H9 (cell line): ENCODE measurements at regions not wholly inside any gene's neighbourhood (a gene's known extent, or its start where the extent isn't known, plus 50 kb on each side); places are given as distances from the start of the nearest gene placed in this dataset.

Experiments used
- DNase-seq: peaks from one replicate; pipeline ENCODE4 v3.0.0-alpha.2; 2017
- H2AFZ ChIP-seq: one replicate; pipeline ENCODE4 v1.6.1; 2013; ENCODE audit warnings: mild to moderate bottlenecking, low read length, control low read depth, moderate library complexity
- H2AK5ac ChIP-seq: 2 replicates; pipeline ENCODE4 v1.6.1; 2013; ENCODE audit warnings: low read length, control low read depth, mixed read lengths; ENCODE audit not compliant: insufficient read length
- H2BK120ac ChIP-seq: one replicate; pipeline ENCODE4 v1.6.1; 2013; ENCODE audit warnings: low read depth, mild to moderate bottlenecking, low read length, control low read depth, inconsistent platforms; ENCODE audit not compliant: poor library complexity, severe bottlenecking
- H2BK12ac ChIP-seq: 2 replicates; pipeline ENCODE4 v1.6.1; 2013; ENCODE audit warnings: low read length, control low read depth, mixed read lengths, low read depth; ENCODE audit not compliant: insufficient read length
- H2BK15ac ChIP-seq: 2 replicates; pipeline ENCODE4 v1.6.1; 2013; ENCODE audit warnings: low read depth, low read length, control low read depth
- H2BK20ac ChIP-seq: one replicate; pipeline ENCODE4 v1.6.1; 2013; ENCODE audit warnings: low read depth, mild to moderate bottlenecking, low read length, control low read depth, inconsistent platforms; ENCODE audit not compliant: poor library complexity, severe bottlenecking
- H2BK5ac ChIP-seq: 2 replicates; pipeline ENCODE4 v1.6.1; 2013; ENCODE audit warnings: low read length, control low read depth, mixed read lengths; ENCODE audit not compliant: insufficient read length
- H3K14ac ChIP-seq: 2 replicates; pipeline ENCODE4 v1.6.1; 2013; ENCODE audit warnings: low read length, control low read depth; ENCODE audit not compliant: insufficient read depth
- H3K18ac ChIP-seq: 2 replicates; pipeline ENCODE4 v1.6.1; 2013; ENCODE audit warnings: low read depth, mild to moderate bottlenecking, mixed read lengths, low read length, control low read depth; ENCODE audit not compliant: insufficient read length
- H3K23ac ChIP-seq: 2 replicates; pipeline ENCODE4 v1.6.1; 2013; ENCODE audit warnings: low read length, control low read depth, mixed read lengths, low read depth; ENCODE audit not compliant: insufficient read length
- H3K23me2 ChIP-seq: 2 replicates; pipeline ENCODE4 v1.6.1; 2013; ENCODE audit warnings: low read depth, mild to moderate bottlenecking, mixed read lengths, low read length, control low read depth; ENCODE audit not compliant: insufficient read length, poor library complexity, severe bottlenecking
- H3K27ac ChIP-seq: 2 replicates; pipeline ENCODE4 v1.5.1; 2013; ENCODE audit warnings: low read length, control low read depth, mixed read lengths, low read depth; ENCODE audit not compliant: insufficient read length
- H3K27me3 ChIP-seq: 2 replicates; pipeline ENCODE4 v1.6.1; 2013; ENCODE audit warnings: low read length, control low read depth, inconsistent platforms; ENCODE audit not compliant: insufficient read depth
- H3K4ac ChIP-seq: 2 replicates; pipeline ENCODE4 v1.6.1; 2013; ENCODE audit warnings: low read depth, mild to moderate bottlenecking, control low read depth, inconsistent platforms, low read length, moderate library complexity
- H3K4me1 ChIP-seq: 2 replicates; pipeline ENCODE4 v1.6.1; 2013; ENCODE audit warnings: low read length, control low read depth, inconsistent platforms; ENCODE audit not compliant: insufficient read depth
- H3K4me2 ChIP-seq: 2 replicates; pipeline ENCODE4 v1.6.1; 2013; ENCODE audit warnings: low read length, control low read depth, mixed read lengths; ENCODE audit not compliant: insufficient read length, insufficient read depth
- H3K56ac ChIP-seq: 2 replicates; pipeline ENCODE4 v1.6.1; 2013; ENCODE audit warnings: low read depth, mild to moderate bottlenecking, mixed read lengths, low read length, control low read depth; ENCODE audit not compliant: insufficient read length
- H3K79me1 ChIP-seq: 2 replicates; pipeline ENCODE4 v1.6.1; 2013; ENCODE audit warnings: low read depth, mild to moderate bottlenecking, moderate library complexity, low read length, control low read depth, inconsistent platforms; ENCODE audit not compliant: insufficient read depth, poor library complexity, severe bottlenecking
- H3K79me2 ChIP-seq: 2 replicates; pipeline ENCODE4 v1.6.1; 2013; ENCODE audit warnings: low read length, control low read depth, inconsistent platforms; ENCODE audit not compliant: insufficient read depth
- H3K9ac ChIP-seq: 2 replicates; pipeline ENCODE4 v1.6.1; 2013; ENCODE audit warnings: low read length, control low read depth, mixed read lengths; ENCODE audit not compliant: insufficient read length; ENCODE audit errors: extremely low read depth
- H3K9me3 ChIP-seq: one replicate; pipeline ENCODE4 v1.6.1; 2013; ENCODE audit warnings: low read depth, low read length, inconsistent platforms; ENCODE audit not compliant: control insufficient read depth
- H3T11ph ChIP-seq: one replicate; pipeline ENCODE4 v1.6.1; 2013; ENCODE audit warnings: mild to moderate bottlenecking, low read length, control low read depth, inconsistent platforms
- H4K20me1 ChIP-seq: one replicate; pipeline ENCODE4 v1.6.1; 2013; ENCODE audit not compliant: control insufficient read depth, insufficient read length, insufficient read depth
- H4K5ac ChIP-seq: 2 replicates; pipeline ENCODE4 v1.6.1; 2013; ENCODE audit warnings: low read depth, mild to moderate bottlenecking, mixed read lengths, low read length, control low read depth; ENCODE audit not compliant: insufficient read length
- H4K8ac ChIP-seq: replicated peaks from 2 replicates; pipeline ENCODE4 v1.6.1; 2013; ENCODE audit warnings: low read length, control low read depth, mixed read lengths, low read depth; ENCODE audit not compliant: insufficient read length
- H4K91ac ChIP-seq: 2 replicates; pipeline ENCODE4 v1.6.1; 2013; ENCODE audit warnings: low read depth, mild to moderate bottlenecking, moderate library complexity, mixed read lengths, low read length, control low read depth; ENCODE audit not compliant: insufficient read length
- H3K27ac Mint-ChIP-seq, 3 experiments: 2 replicates in 2 of 3; 3 replicates in 1 of 3; pipeline ENCODE4 v1.8.0; 2020 to 2021; ENCODE audit warnings: mixed read lengths in 3 of 3, mild to moderate bottlenecking in 1 of 3, moderate library complexity in 1 of 3
- H3K27me3 Mint-ChIP-seq: 2 replicates; pipeline ENCODE4 v1.8.0; 2021; ENCODE audit warnings: low read depth, mild to moderate bottlenecking, moderate library complexity, mixed read lengths
- H3K36me3 Mint-ChIP-seq, 3 experiments: 2 replicates in 2 of 3; 3 replicates in 1 of 3; pipeline ENCODE4 v1.8.0; 2020 to 2021; ENCODE audit warnings: low read depth in 3 of 3, mixed read lengths in 3 of 3; ENCODE audit not compliant: insufficient read depth in 1 of 3
- H3K4me1 Mint-ChIP-seq, 2 experiments: 2 replicates each; pipeline ENCODE4 v1.8.0; 2020; ENCODE audit warnings: mixed read lengths in 2 of 2
- H3K4me3 Mint-ChIP-seq, 2 experiments: 2 replicates in 1 of 2; 3 replicates in 1 of 2; pipeline ENCODE4 v1.8.0; 2020 to 2021; ENCODE audit warnings: mild to moderate bottlenecking in 2 of 2, mixed read lengths in 2 of 2, moderate library complexity in 1 of 2
- H3K9me3 Mint-ChIP-seq, 2 experiments: 2 replicates in 1 of 2; 3 replicates in 1 of 2; pipeline ENCODE4 v1.8.0; 2020; ENCODE audit warnings: mild to moderate bottlenecking in 2 of 2, mixed read lengths in 2 of 2, moderate library complexity in 1 of 2
- WGBS: extraction: QIAGEN DNeasy Blood & Tissue Kit; methylation state at CpG from one replicate; pipeline ENCODE4 v1.1.7; 2013; ENCODE audit warnings: missing lambda C conversion rate, low lambda C conversion rate, mixed read lengths; ENCODE audit not compliant: insufficient read length; ENCODE audit errors: extremely low coverage; 5-methylcytosine and 5-hydroxymethylcytosine counted together
- TF ChIP-seq, protein P1 (sequence below): fragments of 200-600 bp; sonication (generic); conservative IDR thresholded peaks from 3 replicates; pipeline ENCODE4 v1.8.0; 2021; ENCODE audit warnings: antibody characterized with exemption, mild to moderate bottlenecking

DNA sequence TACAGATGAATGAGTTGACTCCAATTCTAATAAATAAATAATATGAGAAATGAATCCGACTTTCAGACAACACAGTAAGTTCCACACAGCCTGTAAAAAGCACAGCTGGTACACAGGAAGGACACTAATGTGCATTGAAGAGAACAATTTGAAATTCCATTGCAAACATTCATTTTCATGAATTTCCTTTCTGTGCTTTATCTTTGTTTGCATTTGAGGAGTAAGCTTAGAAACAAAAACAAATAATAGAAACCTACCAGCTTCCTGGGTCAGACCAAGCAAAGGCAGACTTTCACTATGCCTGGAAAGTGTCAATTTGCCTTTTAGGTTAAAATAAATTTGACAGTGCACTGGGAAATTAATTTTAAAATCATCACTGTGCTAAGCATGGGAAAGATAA lies 143.8 kb upstream of the VLDLR start:
- H3K27ac ChIP-seq = no peak overlapping the region
- WGBS = no CpG with 5 or more reads among the region's 1 CpG
- no peak overlapping the region for H2AFZ ChIP-seq
- H3K14ac ChIP-seq = no peak overlapping the region
- no peak overlapping the region for H3K56ac ChIP-seq
- H3K79me2 ChIP-seq = no peaks in the 10 kb centered on the region
- H2BK20ac ChIP-seq = no peak overlapping the region
- H3K23me2 ChIP-seq = no peaks in the 10 kb centered on the region
- H3K4me1 ChIP-seq = no peaks in the 10 kb centered on the region
- no peak overlapping the region for H2BK15ac ChIP-seq
- no peaks in the 10 kb centered on the region for H3K79me1 ChIP-seq
- H3K9me3 ChIP-seq = no peaks in the 10 kb centered on the region
- peaks cover 0 to 3% of the 10 kb centered on the region in 2 experiments; a peak in 1 of 4 replicates for H3K4me1 Mint-ChIP-seq
- no peak overlapping the region for H3K9ac ChIP-seq
- DNase-seq = no peak
- H3K4ac ChIP-seq = no peak overlapping the region
- no peak overlapping the region for H2AK5ac ChIP-seq
- no peak overlapping the region for H2BK12ac ChIP-seq
- H3K27me3 Mint-ChIP-seq = no peaks in the 10 kb centered on the region
- no peak overlapping the region for H4K91ac ChIP-seq
- H3K4me2 ChIP-seq = no peak overlapping the region
- TF ChIP-seq, protein P1, sequence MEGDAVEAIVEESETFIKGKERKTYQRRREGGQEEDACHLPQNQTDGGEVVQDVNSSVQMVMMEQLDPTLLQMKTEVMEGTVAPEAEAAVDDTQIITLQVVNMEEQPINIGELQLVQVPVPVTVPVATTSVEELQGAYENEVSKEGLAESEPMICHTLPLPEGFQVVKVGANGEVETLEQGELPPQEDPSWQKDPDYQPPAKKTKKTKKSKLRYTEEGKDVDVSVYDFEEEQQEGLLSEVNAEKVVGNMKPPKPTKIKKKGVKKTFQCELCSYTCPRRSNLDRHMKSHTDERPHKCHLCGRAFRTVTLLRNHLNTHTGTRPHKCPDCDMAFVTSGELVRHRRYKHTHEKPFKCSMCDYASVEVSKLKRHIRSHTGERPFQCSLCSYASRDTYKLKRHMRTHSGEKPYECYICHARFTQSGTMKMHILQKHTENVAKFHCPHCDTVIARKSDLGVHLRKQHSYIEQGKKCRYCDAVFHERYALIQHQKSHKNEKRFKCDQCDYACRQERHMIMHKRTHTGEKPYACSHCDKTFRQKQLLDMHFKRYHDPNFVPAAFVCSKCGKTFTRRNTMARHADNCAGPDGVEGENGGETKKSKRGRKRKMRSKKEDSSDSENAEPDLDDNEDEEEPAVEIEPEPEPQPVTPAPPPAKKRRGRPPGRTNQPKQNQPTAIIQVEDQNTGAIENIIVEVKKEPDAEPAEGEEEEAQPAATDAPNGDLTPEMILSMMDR = no peak
- H3T11ph ChIP-seq = no peak overlapping the region
- H3K23ac ChIP-seq = no peak overlapping the region
- no peak overlapping the region for H4K8ac ChIP-seq
- no peaks in the 10 kb centered on the region for H4K20me1 ChIP-seq
- H2BK120ac ChIP-seq = no peak overlapping the region
- no peak overlapping the region for H3K27ac Mint-ChIP-seq
- H3K4me3 Mint-ChIP-seq = no peak overlapping the region
- no peak overlapping the region for H4K5ac ChIP-seq
- H2BK5ac ChIP-seq = no peak overlapping the region
- no peak overlapping the region for H3K18ac ChIP-seq
- H3K27me3 ChIP-seq = no peaks in the 10 kb centered on the region
- H3K36me3 Mint-ChIP-seq = no peaks in the 10 kb centered on the region; a peak in 1 of 7 replicates
- H3K9me3 Mint-ChIP-seq = no peaks in the 10 kb centered on the region
